ENCODE measurements at regions not wholly inside any gene's neighbourhood (a gene's known extent, or its start where the extent isn't known, plus 50 kb on each side); places are given as distances from the start of the nearest gene placed in this dataset.
"Not testable (repeated sequence)": the region's sequence is repeated elsewhere in the genome, so short reads cannot be mapped to it uniquely, and the experiment has no call there.

- DNase-seq (ENCODE audit: low read depth in 4 of 4, low spot score in 2 of 4) = no peak
These were observed 181.7 kb upstream of the MALRD1 start for GRCh38 chr10:18866852-18867251.

- DNase-seq (ENCODE audit: low read depth in 4 of 4, low spot score in 2 of 4) = no peak
These were observed 179.7 kb upstream of the MALRD1 start for GRCh38 chr10:18868919-18869318.

- no peak for DNase-seq (ENCODE audit: low read depth in 4 of 4, low spot score in 2 of 4)
These were observed 173.1 kb upstream of the MALRD1 start for GRCh38 chr10:18875477-18875876.

GRCh38 chr10:18879284-18879683 lies 169.3 kb upstream of the MALRD1 start:
- no peak for DNase-seq (ENCODE audit: low read depth in 4 of 4, low spot score in 2 of 4)

GRCh38 chr10:18880530-18880929 lies 168.1 kb upstream of the MALRD1 start:
- no peak for DNase-seq (ENCODE audit: low read depth in 4 of 4, low spot score in 2 of 4)

- DNase-seq (ENCODE audit: low read depth in 4 of 4, low spot score in 2 of 4) = no peak
These were observed 162.5 kb upstream of the MALRD1 start for GRCh38 chr10:18886102-18886501.

- DNase-seq (ENCODE audit: low read depth in 4 of 4, low spot score in 2 of 4) = no peak
These were observed 142.0 kb upstream of the MALRD1 start for GRCh38 chr10:18906636-18907035.

GRCh38 chr10:18917431-18917830 lies 131.2 kb upstream of the MALRD1 start:
- DNase-seq (ENCODE audit: low read depth in 4 of 4, low spot score in 2 of 4) = not testable (repeated sequence)

GRCh38 chr10:18918532-18918931 lies 130.1 kb upstream of the MALRD1 start:
- DNase-seq (ENCODE audit: low read depth in 4 of 4, low spot score in 2 of 4) = no peak

GRCh38 chr10:18949391-18949790 lies 99.2 kb upstream of the MALRD1 start:
- DNase-seq (ENCODE audit: low read depth in 4 of 4, low spot score in 2 of 4) = no peak

GRCh38 chr10:18951072-18951823 lies 97.4 kb upstream of the MALRD1 start:
- not testable (repeated sequence) for DNase-seq (ENCODE audit: low read depth in 4 of 4, low spot score in 2 of 4)

GRCh38 chr10:18955061-18955460 lies 93.5 kb upstream of the MALRD1 start:
- no peak for DNase-seq (ENCODE audit: low read depth in 4 of 4, low spot score in 2 of 4)

- DNase-seq (ENCODE audit: low read depth in 4 of 4, low spot score in 2 of 4) = no peak
These were observed 89.2 kb upstream of the MALRD1 start for GRCh38 chr10:18959369-18959768.

GRCh38 chr10:18960466-18961079 lies 88.0 kb upstream of the MALRD1 start:
- DNase-seq (ENCODE audit: low read depth in 4 of 4, low spot score in 2 of 4) = no peak

- DNase-seq (ENCODE audit: low read depth in 4 of 4, low spot score in 2 of 4) = no peak
These were observed 80.4 kb upstream of the MALRD1 start for GRCh38 chr10:18968159-18968558.

GRCh38 chr10:18976696-18977251 lies 71.8 kb upstream of the MALRD1 start:
- no peak for DNase-seq (ENCODE audit: low read depth in 4 of 4, low spot score in 2 of 4)

GRCh38 chr10:18980089-18980629 lies 68.4 kb upstream of the MALRD1 start:
- DNase-seq (ENCODE audit: low read depth in 4 of 4, low spot score in 2 of 4) = no peak

- no peak for DNase-seq (ENCODE audit: low read depth in 4 of 4, low spot score in 2 of 4)
These were observed 64.1 kb upstream of the MALRD1 start for GRCh38 chr10:18984531-18984930.

GRCh38 chr10:18988338-18988737 lies 60.3 kb upstream of the MALRD1 start:
- DNase-seq (ENCODE audit: low read depth in 4 of 4, low spot score in 2 of 4) = no peak

Measured in left renal cortex interstitium (tissue), 4 donors.